Breast epithelium (tissue), 3 donors: ENCODE measurements at regions not wholly inside any gene's neighbourhood (a gene's known extent, or its start where the extent isn't known, plus 50 kb on each side); places are given as distances from the start of the nearest gene placed in this dataset.

ENCODE experiments used
- CTCF ChIP-seq, 3 donors: fragments of 450-650 bp; IDR thresholded peaks; one replicate each; pipeline ENCODE4 v1.5.1; 2016 to 2017; ENCODE audit warnings: antibody characterized with exemption in 3 of 3, mild to moderate bottlenecking in 3 of 3, moderate library complexity in 3 of 3
- POLR2A ChIP-seq: fragments of 450-650 bp; IDR thresholded peaks from one replicate; pipeline ENCODE4 v1.6.1; 2016; ENCODE audit warnings: antibody characterized with exemption, mild to moderate bottlenecking, moderate library complexity

- TF ChIP-seq CTCF (IDR thresholded peaks at IDR 0.05) = no peak
- no peak for TF ChIP-seq POLR2A
Measured at GRCh38 chr10:33412241-33412640, 77.8 kb upstream of the NRP1 start.
